ENCODE measurements at regions not wholly inside any gene's neighbourhood (a gene's known extent, or its start where the extent isn't known, plus 50 kb on each side); places are given as distances from the start of the nearest gene placed in this dataset.

- no peak for DNase-seq
Measured at GRCh38 chr5:110085826-110086225, 396.1 kb downstream of the MAN2A1 start.

- no peak for DNase-seq
Measured at GRCh38 chr5:110086658-110087388, 397.1 kb downstream of the MAN2A1 start.

- no peak for DNase-seq
Measured at GRCh38 chr5:110087829-110088228, 398.1 kb downstream of the MAN2A1 start.

- no peak for DNase-seq
Measured at GRCh38 chr5:110088676-110089436, 399.1 kb downstream of the MAN2A1 start.

GRCh38 chr5:110092955-110093785 lies 403.4 kb downstream of the MAN2A1 start:
- DNase-seq: no peak

- DNase-seq: no peak
Measured at GRCh38 chr5:110094109-110094508, 404.4 kb downstream of the MAN2A1 start.

- DNase-seq: no peak
Measured at GRCh38 chr5:110094548-110094947, 404.8 kb downstream of the MAN2A1 start.

GRCh38 chr5:110096419-110096818 lies 406.7 kb downstream of the MAN2A1 start:
- DNase-seq: no peak

GRCh38 chr5:110099572-110099971 lies 409.8 kb downstream of the MAN2A1 start:
- DNase-seq: no peak

- no peak for DNase-seq
Measured at GRCh38 chr5:110103081-110103480, 413.4 kb downstream of the MAN2A1 start.

- DNase-seq: no peak
Measured at GRCh38 chr5:110104060-110104725, 414.5 kb downstream of the MAN2A1 start.

- DNase-seq: no peak
Measured at GRCh38 chr5:110104726-110105669, 415.3 kb downstream of the MAN2A1 start.

- no peak for DNase-seq
Measured at GRCh38 chr5:110105692-110106091, 416.0 kb downstream of the MAN2A1 start.

GRCh38 chr5:110106750-110107149 lies 417.0 kb downstream of the MAN2A1 start:
- no peak for DNase-seq

- DNase-seq: no peak
Measured at GRCh38 chr5:110108520-110108919, 418.8 kb downstream of the MAN2A1 start.

- no peak for DNase-seq
Measured at GRCh38 chr5:110109667-110110066, 419.9 kb downstream of the MAN2A1 start.

- DNase-seq: peak in 1 of 2 experiments; percentile 10
Measured at GRCh38 chr5:110112348-110112747, 422.6 kb downstream of the MAN2A1 start.

- no peak for DNase-seq
Measured at GRCh38 chr5:110115503-110115902, 425.8 kb downstream of the MAN2A1 start.

GRCh38 chr5:110116539-110116938 lies 426.8 kb downstream of the MAN2A1 start:
- DNase-seq: no peak

- DNase-seq: no peak
Measured at GRCh38 chr5:110134963-110135935, 445.5 kb downstream of the MAN2A1 start.
